GM21786 (cell line): ENCODE measurements at regions not wholly inside any gene's neighbourhood (a gene's known extent, or its start where the extent isn't known, plus 50 kb on each side); places are given as distances from the start of the nearest gene placed in this dataset.
"Not testable (repeated sequence)": the region's sequence is repeated elsewhere in the genome, so short reads cannot be mapped to it uniquely, and the experiment has no call there.

Source experiments
- ATAC-seq: cut with Tn5 transposase; IDR thresholded peaks from one replicate; pipeline ENCODE4 v1.9.1; 2021; ENCODE audit not compliant: unreplicated experiment

DNA sequence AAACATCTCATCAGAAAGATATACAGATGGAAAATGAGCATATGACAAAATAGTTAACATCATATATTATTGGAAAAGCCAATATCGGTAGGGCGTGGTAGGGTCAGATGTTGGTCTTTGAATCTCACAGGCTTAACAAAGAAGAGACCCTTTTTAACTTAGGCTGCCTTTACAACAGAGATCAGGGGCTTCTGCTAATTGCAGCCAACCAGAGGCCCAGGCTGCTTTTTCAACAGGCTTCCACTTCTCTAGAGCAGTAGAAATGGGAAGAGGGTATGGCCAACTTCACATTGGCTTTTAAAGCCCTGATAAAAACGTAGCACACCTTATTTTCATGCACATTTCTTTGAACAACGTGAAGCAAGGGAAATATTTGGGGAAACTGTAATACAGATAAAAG is 764.3 kb upstream of the CTNND2 start:
- no peak for ATAC-seq

DNA sequence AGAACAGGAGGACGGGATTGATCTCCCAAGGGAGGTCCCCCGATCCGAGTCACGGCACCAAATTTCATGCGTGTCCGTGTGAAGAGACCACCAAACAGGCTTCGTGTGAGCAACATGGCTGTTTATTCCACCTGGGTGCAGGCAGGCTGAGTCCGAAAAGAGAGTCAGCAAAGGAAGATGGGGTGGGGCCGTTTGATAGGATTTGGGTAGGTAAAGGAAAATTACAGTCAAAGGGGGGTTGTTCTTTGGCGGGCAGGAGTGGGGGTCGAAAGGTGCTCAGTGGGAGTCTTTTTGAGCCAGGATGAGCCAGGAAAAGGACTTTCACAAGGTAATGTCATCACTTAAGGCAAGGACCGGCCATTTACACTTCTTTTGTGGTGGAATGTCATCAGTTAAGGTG is 763.6 kb upstream of the CTNND2 start:
- ATAC-seq = not testable (repeated sequence)

DNA sequence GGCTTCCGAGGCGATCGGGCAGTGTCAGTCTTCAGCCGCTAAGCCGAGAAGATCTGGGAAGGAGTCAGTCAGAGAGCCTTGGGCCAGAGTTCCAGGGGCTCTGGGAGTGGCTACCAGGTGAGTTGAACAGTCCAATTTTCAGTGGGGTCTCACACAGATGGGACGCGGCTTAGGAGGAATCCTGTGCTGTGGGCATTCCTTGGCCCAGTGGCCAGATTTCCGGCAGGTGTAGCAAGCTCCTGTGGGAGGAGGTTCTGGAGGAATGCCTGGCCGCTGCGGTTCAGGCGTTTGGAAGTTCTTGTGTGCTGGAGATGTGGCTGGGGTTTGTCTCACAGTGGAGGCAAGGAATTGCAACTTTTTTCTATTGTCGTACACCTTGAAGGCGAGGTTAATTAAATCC is 761.5 kb upstream of the CTNND2 start:
- ATAC-seq = not testable (repeated sequence)

DNA sequence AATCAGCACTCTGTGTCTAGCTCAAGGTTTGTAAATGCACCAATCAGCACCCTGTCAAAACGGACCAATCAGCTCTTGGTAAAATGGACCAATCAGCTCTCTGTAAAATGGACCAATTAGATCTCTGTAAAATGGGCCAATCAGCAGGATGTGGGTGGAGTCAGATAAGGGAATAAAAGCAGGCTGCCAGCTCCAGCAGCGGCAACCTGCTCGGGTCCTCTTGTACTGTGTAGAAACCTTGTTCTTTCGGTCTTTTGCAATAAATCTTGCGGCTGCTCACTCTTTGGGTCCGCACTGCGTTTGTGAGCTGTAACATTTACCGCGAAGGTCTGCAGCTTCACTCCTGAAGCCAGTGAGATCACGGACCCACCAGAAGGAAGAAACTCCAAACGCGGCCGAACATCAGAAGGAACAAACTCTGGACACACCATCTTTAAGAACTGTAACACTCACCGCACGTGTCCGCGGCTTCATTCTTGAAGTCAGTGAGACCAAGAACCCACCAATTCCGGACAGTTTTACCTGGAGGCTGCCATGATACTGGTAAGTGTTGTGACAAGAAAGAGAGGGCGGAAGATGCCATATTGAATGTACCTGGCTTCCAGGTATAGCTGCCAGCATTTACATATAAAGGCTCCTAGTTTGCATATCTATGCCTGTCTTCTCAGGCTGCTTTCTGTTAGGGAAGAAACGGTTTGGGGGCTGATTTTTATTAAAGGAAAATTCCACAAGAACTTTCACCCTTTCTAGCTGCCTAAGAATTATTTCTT is 758.5 kb upstream of the CTNND2 start:
- no peak for ATAC-seq

DNA sequence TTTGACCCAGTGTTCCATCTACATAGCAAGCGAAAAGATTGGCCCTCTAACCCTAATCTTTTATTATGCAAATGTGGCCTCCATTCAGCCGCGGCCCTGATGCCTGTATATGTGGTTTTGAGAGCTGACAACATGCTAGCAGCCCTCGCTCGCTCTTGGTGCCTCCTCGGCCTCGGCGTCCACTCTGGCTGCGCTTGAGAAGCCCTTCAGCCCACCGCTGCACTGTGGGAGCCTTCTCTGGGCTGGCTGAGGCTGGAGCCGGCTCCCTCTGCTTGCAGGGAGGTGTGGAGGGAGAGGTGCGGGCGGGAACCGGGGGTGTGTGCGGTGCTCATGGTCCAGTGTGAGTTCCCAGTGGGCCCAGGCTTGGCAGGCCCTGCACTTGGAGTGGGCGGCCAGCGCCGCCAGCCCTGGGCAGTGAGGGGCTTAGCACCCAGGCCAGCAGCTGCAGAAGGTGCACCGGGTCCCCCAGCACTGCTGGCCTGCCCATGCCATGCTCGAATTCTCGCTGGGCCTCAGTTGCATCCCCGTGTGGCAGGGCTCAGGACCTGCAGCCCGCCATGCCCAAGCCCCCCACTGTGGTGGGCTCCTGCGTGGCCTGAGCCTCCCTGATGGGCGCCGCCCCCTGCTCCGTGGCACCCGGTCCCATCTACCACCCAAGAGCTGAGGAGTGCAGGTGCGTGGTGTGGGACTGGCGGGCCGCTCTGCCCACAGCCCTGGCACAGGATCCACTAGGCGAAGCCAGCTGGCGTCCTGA is 757.5 kb upstream of the CTNND2 start:
- no peak for ATAC-seq

DNA sequence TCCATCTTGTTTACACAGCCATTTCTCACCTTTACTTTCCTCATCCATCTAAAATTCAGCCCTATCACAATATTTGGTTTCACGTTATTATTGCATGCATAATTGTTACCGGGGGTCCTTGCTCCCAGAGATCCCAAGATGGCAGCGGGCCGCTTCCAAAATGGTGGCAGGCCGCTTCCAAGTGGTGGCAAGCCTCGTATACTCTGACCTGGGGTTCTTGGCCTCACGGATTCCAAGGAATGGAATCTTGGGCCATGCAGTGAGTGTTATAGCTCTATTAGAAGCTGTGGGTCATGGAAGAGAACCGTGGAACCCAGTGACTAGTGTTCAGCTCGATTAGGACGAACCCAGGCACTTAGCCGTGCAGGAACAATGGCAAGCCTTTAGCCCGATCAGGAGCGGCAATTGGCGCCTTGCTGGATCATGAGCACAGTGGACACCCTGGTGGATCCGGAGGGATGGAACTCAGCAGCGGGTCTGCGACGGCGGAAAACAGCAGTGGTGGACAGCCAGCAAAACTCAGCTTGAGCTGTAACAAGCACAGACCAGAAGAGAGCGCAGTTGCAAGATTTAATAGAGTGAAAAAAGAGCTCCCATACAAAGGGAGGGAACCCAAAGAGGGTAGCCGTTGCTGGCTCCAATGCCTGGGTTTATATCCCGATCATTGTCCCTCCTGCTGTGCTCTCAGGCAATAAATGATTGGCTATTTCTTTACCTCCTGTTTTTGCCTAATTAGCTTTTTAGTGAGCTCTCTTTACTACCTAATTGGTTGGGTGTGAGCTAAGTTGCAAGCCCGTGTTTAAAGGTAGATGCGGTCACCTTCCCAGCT is 756.2 kb upstream of the CTNND2 start:
- not testable (repeated sequence) for ATAC-seq

DNA sequence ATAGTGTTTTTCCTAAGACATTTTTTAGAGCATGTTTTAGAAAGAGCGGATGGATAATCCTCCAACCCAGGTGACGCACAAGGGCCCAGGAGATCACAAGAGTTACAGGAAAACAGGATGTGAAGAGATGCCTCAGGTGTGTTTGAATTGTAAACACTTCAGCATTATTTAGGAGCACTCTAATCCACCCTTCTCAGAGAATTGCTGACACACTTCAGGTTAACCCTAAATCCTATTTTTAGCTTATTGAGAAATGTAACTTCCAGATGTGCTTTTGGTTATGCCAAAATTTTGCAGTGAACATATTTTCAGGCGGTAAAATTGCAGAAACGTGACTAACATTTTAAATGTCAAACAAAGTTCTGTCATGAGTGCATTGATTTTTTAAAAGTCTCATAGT is 755.4 kb upstream of the CTNND2 start:
- no peak for ATAC-seq

DNA sequence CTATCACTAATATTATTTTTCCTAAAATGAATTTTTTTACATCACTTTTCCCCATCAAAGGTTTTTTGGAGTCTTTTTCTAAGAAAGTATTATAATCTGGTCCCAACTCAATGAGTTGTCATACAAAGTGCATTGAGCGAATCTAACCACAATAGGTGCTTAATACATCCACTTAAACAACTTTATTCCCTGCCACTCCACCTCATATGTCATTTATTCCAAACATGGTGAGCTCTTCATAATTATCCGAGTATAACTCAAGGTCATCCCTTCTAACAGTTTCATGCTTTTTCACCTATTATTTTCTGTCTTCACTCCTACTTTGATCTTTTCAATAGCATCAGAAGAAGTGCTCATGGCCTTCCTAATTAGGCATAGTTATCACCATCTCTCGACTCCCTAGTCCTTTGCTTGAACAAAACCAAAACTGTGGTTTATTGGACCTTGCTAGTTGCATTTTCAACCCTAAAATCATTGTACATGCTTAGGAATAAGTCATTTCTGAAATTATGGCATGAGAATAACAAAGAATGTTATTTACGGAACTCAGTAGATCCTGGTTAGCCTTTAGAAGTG is 754.7 kb upstream of the CTNND2 start:
- ATAC-seq = no peak

DNA sequence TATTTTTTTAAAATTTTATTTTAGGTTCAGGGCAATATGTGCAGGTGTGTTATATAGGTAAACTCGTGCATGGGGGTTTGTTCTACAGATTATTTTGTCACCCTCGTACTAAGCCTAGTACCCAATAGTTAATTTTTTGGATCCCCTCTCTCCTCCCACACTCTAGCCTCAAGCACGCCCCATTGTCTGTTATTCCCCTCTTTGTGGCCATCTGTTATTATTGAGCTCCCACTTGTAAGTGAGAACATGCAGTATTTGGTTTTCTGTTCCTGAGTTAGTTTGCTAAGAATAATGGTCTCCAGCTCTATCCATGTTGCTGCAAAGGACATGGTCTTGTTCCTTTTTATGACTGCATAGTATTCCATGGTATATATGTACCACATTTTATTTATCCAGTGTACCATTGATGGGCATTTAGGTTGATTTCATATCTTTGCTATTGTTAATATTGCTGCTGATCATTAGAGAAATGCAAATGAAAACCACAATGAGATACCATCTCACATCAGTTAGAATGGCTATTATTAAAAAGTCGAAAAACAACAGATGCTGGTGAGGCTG is 753.7 kb upstream of the CTNND2 start:
- not testable (repeated sequence) for ATAC-seq

DNA sequence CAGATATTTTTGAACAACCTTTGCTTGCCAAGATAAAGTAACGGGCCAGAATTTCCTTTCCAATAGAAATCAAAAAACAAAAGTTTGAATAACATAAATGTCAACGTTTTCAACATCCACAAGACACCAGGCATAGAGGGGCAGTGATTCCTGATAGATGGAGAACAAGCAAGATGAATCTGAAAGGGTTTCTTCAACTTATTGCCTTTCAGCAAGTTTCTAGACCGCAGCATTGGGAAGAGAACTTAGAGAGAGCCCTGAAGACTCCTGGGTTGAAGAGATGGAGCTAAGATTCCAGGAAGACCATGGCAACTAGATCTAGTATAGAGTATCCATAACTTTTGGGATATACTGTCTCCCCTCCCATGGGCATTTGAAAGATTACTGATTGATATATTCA is 751.4 kb upstream of the CTNND2 start:
- ATAC-seq = no peak

DNA sequence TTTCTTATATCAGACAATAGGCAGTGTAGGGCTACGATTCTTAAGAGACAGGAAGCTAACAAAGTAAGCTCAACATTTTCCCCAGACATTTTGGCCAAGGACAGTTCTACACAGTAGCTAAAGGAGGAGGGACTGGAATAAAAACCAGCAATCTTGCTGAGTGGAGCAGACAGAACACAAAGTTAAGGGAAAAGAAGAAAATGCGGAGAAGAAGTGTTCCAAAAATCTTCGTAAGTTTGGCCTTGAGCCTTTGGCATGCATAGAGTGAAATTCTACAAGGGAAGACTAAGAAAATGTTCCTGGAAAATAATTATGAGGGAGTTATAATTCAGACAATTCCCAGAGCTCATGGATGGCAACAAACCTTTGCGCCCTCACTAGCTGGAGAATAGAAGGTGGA is 748.0 kb upstream of the CTNND2 start:
- no peak for ATAC-seq

DNA sequence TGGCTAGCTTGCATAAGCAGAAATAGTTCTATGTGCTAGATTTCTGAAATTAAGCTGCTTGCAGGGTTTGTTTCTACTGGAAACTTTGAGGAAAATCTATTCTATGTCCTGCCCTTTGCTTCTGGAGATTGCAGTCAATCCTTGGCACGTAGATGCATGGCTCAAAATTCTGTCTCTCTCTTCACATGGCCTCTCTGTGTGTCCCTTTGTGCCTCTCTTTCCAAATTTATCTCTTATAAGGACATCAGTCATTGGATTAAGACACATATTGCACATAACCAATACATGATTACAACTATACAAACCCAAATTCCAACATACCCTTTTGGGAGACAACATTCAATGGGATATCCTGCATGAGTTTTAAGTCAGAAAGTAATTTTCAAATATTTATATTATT is 744.3 kb upstream of the CTNND2 start:
- ATAC-seq = no peak

DNA sequence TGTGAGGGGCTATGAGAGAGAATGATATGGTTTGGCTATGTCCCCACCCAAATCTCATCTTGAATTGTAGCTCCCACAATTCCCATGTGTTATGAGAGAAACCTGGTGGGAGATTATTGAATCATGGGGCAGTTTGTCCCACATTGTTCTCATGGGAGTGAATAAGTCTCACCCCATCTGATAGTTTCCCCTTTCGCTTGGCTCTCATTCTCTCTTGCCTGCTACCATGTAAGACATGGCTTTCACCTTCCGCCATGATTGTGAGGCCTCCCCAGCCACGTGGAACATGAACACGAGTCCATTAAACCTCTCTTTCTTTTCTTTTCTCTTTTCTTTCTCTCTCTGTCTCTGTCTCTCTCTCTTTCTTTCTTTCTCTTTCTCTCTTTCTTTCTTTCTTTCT is 743.4 kb upstream of the CTNND2 start:
- ATAC-seq = no peak

DNA sequence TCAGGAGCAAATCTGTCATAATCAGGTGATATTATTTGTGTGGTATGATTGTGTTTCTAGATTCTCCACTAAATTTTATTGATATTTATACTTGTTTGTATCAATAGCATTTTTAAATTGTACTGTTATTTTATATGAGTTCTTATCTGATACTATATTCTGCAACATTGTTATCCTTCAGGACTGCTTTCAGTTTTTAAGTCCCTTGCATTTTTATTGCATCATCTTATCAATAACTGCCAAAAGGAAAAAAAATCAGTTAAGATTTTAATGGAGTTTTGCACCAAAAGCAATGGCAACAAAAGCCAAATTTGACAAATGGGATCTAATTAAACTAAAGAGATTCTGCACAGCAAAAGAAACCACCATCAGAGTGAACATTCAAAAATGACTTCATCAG is 741.3 kb upstream of the CTNND2 start:
- no peak for ATAC-seq

DNA sequence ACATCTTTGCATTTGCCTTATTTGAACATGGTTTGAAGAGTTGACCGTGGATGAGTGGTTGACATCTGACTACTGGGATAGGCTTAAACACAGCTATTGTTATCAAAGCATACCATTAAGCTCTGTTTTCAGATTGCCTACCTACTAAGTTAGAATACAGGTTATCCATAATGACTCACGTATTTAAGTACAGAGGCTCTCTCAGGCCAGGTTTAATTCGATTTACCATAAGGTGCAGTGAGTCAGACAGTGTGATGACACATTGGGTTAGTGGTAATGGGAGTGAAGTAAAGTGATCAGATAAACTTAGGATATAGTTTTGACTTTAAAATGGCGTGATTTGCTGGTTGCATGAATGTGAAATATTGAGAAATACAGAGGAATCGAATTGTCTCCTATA is 732.0 kb upstream of the CTNND2 start:
- ATAC-seq = no peak

DNA sequence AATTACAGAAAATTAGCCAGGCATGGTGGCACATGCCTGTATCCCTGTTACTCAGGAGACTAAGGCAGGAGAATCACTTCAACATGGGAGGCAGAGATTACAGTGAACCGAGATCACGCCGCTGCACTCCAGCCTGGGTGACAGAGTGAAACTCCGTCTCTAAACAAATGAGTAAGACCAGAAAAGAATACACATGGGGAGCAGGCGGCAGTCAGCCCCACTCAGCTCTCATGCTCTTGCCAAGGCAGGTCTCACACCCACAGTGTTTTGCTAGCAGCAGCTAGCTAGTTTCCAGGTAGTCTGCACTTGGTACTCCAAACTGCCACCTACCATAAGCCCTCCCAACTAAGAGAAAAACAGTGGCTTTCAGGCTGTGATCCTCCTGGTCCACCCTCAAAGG is 722.3 kb upstream of the CTNND2 start:
- no peak for ATAC-seq

DNA sequence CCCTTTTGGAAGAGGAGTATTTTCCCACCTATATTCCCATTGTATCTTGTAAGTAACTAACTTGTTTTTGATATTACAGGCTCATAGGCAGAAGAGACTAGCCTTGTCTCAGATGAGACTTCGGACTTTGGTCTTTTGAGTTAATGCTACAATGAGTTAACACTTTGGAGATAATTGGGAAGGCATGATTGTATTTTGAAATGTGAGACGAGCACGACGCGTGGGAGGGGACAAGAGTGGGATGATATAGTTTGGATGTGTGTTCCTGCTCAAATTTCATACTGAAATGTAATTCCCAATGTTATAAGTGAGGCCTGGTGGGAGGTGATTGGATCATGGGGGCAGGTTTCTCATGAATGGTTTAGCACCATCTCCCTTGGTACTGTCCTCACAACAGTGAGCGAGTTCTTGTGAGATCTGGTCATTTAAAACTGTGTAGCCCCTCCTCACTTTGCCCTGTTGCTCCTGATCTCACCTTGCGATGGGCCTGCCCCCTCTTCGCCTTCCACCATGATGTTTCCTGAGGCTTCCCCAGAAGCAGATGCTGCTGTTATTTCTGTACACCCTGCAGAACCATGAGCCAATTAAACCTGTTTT is 721.5 kb upstream of the CTNND2 start:
- no peak for ATAC-seq

DNA sequence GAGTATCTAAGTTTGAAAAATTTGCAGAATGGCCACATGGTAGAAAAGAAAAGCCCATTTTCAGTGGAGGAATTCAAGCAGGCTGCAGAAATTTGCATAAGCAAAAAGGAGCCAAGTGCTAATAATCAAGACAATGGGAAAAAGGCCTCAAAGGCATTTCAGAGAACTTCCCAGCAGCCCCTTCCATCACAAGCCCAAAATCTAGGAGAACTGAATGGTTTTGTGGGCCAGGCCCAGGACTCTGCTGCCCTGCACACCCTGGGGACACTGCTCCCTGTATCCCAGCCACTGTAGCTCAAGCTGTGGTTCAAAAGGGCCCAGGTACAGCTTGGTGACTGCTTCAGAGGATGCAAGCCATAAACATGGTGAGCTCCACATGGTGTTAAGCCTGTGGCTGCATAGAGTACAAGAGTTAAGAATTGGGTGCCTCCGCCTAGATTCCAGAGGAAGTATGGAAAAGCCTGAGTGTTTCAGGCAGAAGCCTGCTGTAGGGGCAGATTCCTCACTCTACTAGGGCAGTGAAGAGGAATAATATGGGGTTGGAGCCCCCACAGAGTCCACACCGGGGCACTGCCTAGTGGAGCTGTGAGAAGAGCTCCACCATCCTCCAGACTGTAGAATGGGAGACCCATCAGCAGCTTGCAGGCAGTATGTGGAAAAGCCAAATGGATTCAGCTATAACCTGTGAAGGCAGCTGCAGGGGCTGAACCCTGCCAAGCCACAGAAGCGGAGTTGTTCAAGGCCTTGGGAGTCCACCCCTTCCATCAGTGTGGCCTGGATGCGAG is 720.7 kb upstream of the CTNND2 start:
- ATAC-seq = no peak

DNA sequence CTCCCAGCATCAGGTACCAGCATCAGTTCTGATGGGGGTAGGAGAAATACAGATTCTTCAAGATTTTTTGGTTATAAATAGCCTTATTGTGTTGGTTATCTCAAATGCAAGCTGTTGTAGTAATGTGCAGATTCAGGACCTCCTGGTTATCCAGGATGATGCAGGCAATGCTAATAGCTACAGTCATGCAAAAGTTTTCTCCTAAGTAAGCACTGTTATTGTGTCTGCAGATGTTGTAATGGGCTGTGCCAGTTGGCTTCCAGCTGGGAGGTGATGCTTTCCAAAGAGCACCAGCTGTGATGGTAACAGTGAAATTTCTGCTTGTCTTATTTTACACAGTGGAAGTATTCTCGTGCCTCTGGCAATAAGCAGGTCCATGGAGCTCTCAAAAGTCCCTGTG is 719.2 kb upstream of the CTNND2 start:
- no peak for ATAC-seq

DNA sequence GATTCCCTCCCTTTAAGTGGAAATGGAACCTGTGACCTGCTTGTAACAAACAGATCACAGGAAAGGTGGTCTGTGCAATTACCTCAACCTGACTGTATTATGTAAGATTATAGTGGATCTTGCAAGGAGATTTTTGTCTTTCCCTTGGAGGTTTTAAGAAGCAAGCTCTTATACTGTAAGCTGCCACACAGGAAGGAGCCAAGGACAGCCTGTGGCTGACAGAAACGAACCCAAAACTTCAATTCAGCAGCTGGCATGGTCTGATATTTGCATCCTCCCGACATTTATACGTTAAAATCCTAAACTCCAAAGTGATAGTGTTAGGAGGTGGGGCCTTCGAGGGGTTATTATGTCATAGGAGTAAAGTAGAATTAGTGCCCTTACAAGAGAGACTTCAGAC is 711.8 kb upstream of the CTNND2 start:
- no peak for ATAC-seq
